IMR-90 (cell line): ENCODE measurements at regions not wholly inside any gene's neighbourhood (a gene's known extent, or its start where the extent isn't known, plus 50 kb on each side); places are given as distances from the start of the nearest gene placed in this dataset.

Source experiments
- BHLHE40 ChIP-seq: fragments of 150-350 bp; IDR thresholded peaks from 2 replicates; pipeline ENCODE4 v1.6.1; 2016; ENCODE audit warnings: mild to moderate bottlenecking, low read depth, low read length
- CTCF ChIP-seq: conservative IDR thresholded peaks from 2 replicates; pipeline ENCODE4 v1.5.1; 2012; ENCODE audit warnings: mild to moderate bottlenecking, low read depth, low read length, improper control_type of control experiment
- POLR2A ChIP-seq: IDR thresholded peaks from 2 replicates; pipeline ENCODE4 v1.6.1; 2012; ENCODE audit warnings: mild to moderate bottlenecking, low read depth, low read length

GRCh38 chr20:55693641-55694040, 311.7 kb downstream of the CBLN4 start:
- TF ChIP-seq CTCF (no peak), POLR2A (no peak), BHLHE40 (no peak)
